Suppressor macrophage treated with lipopolysaccharide for 1 hour (primary cell): ENCODE measurements at regions not wholly inside any gene's neighbourhood (a gene's known extent, or its start where the extent isn't known, plus 50 kb on each side); places are given as distances from the start of the nearest gene placed in this dataset.

Source experiments
- DNase-seq, 3 donors: peaks; one replicate each; pipeline ENCODE4 v3.0.0-alpha.2; 2020 to 2022

- DNase-seq, result no peak
Observed at GRCh38 chr6:120620900-120621299, 713.4 kb downstream of the TBC1D32 start.

DNA sequence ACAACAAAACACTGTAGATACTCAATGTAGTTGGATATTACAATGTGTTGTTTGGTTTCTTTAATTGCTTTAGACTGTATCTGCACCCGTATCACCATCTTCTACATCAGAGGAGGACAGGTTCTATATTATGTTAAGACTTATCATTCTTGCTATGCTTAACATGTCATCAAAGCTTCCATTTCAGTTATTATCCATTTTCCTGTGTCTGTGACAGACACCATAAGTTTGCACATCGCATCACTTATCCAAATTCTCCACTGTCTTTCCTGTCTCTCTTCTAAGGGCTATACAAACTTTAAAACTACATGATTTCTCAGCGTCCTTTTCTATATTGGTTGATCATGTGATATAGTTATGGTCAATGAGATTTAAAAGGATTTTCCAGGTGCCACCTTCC lies 719.0 kb downstream of the TBC1D32 start:
- DNase-seq, result no peak

DNA sequence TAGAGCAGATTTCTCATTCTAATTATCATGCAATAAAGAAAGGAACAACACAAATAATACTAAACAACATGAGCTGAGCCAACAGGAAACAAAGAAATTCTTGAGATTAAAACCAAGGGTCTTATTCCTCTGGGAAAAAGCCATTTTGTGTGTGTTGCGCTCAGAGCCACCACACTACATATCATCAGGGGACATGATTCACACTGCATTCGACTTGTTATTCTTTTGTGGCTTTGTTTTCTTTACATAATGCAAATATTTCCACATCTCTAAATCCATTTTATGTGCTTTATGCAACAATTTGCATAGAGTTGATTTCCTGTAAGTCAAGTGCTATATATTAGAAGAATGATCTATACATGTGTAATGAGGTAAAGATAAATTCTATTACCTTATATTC lies 719.6 kb downstream of the TBC1D32 start:
- DNase-seq, result no peak

- no peak for DNase-seq
Observed at GRCh38 chr6:120608826-120609225, 725.5 kb downstream of the TBC1D32 start.

- no peak for DNase-seq
Observed at GRCh38 chr6:120606743-120607142, 727.5 kb downstream of the TBC1D32 start.

DNA sequence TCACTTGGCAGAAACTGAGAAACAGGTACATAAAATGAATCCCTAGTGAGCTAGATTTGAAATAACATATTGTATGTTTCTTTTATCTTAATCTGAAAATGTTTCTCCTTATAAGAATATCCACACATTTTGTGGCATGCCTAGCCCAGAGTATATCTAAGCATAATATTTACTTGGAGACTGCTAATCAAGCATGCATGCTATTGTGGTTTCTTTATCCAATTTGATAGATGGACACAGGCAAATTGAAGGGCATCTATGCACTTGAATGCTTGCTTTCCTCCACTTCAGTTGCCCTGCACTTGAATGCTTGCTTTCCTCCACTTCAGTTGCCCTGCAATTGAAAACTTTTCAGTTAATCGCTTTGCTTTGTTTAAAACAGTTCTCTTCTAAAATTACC lies 729.8 kb downstream of the TBC1D32 start:
- no peak for DNase-seq

DNA sequence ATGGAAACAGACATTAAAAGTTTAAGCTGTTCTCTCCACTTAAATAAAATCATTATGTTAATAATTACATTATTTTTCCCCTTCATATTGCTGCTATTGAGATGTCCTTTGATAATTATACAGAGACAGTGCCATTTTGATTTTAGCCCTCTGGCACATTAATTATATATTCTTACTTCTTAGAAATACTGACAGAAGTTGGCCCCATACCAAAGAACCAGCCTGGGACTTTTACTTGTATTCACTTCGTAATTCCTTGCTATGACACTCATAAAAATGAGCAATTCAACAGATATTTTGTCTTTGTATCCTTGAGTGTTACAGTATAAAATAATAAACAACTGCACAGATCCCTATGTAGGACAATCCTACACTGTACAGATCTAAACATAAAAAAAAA lies 743.7 kb downstream of the TBC1D32 start:
- DNase-seq, result no peak

- DNase-seq, result no peak
Observed at GRCh38 chr6:120588424-120588823, 745.9 kb downstream of the TBC1D32 start.

- no peak for DNase-seq
Observed at GRCh38 chr6:120587381-120587780, 746.9 kb downstream of the TBC1D32 start.

GRCh38 chr6:120584111-120584760 lies 750.0 kb downstream of the TBC1D32 start:
- no peak for DNase-seq

GRCh38 chr6:120576061-120576460 lies 758.2 kb downstream of the TBC1D32 start:
- DNase-seq, result no peak

- no peak for DNase-seq
Observed at GRCh38 chr6:120569714-120570113, 764.6 kb downstream of the TBC1D32 start.

DNA sequence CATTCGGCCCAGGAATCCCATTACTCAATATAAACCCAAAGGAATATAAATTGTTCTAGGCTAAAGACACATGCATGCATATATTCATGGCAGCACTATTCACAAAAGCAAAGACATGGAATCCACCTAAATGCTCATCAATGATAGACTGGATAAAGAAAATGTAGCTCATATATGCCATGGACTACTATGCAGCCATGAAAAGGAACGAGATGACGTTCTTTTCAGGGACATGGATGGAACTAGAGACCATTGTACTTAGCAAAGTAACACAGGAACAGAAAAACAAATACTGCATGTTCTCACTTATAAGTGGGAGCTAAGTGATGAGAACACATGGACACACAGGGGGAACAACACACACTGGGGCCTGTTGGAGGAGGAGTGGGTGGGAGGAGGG lies 769.5 kb downstream of the TBC1D32 start:
- DNase-seq, result no peak

- DNase-seq, result no peak
Observed at GRCh38 chr6:120558294-120558693, 776.0 kb downstream of the TBC1D32 start.

GRCh38 chr6:120557554-120557953 lies 776.7 kb downstream of the TBC1D32 start:
- no peak for DNase-seq

- no peak for DNase-seq
Observed at GRCh38 chr6:120556491-120556890, 777.8 kb downstream of the TBC1D32 start.

DNA sequence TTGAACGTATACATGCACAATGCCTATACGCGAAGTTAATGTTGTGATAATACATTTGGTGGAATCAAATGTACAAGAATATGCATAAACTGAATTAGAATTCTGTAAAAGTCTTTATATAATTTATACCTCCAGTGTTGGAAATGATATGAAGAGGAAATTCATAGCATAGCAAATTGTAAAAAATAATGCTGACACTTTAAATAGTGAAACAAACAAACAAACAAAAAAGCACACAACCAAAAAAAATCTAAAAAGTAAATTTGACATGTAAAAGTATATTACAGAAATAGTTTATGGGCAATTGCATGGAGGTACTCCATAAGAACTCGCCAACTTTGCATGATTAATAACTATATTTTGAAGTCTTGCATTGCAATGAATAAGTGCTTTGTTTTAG lies 780.9 kb downstream of the TBC1D32 start:
- no peak for DNase-seq

- DNase-seq, result no peak
Observed at GRCh38 chr6:120545353-120545752, 788.9 kb downstream of the TBC1D32 start.

GRCh38 chr6:120534954-120535353 lies 799.3 kb downstream of the TBC1D32 start:
- no peak for DNase-seq

DNA sequence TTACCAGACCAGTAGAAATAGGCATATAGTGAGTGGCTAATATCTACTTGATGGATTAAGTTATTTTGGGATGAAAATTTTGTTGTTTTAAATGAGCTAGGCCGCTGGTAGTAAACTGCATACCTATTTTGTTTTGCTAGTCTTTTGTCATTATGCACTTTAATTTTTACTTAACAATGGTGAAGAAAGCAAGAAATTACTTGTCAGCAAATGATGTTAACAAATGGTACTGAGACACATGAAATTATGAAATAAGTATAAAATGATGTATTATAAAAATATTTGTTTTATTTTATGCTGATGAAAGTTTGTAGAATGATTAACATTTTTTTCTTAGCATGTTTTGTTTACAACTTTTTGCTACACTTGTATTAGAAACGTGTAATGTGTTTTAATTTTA lies 807.7 kb downstream of the TBC1D32 start:
- no peak for DNase-seq

GRCh38 chr6:120514544-120514943 lies 819.7 kb downstream of the TBC1D32 start:
- DNase-seq, result no peak

- no peak for DNase-seq
Observed at GRCh38 chr6:120511712-120512111, 822.6 kb downstream of the TBC1D32 start.

GRCh38 chr6:120498711-120499110 lies 835.6 kb downstream of the TBC1D32 start:
- no peak for DNase-seq

GRCh38 chr6:120496661-120497060 lies 837.6 kb downstream of the TBC1D32 start:
- DNase-seq, result no peak

DNA sequence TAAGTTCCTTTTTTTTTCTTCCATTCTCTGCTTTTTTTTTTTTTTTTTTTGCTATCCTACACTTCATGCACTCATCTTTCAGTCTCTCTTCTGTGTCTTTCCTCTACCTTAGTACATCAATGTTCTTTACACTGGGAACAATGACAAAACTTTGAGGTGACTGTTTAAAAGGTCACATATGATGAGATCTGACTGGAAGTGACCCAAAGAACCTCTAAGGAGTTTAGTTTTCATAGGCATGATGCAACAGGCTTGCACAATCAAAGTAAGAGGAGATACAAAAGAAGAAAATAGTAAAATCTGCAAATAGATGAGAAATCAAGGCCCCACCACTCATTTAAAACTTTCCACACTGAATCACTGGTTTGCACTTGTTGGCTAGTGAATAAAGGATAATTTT lies 840.8 kb downstream of the TBC1D32 start:
- no peak for DNase-seq

DNA sequence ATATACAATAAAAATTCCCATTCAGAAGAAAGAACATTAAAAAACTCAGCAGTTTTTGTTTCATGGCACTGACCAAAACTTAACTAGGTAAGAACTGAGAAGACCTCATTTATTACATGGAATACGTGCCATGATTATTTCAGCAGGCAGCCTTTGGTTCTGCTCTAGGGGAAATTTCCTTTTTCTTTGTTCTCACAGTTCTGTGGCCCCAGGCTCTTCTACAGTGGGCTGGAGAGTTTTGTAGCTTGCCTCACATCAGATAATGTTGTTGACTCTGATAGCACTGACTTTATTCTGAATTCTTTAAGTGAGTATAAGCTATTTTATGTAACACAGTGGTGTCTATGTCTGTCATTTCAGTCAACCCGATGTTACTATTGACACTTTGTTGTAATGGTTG lies 844.3 kb downstream of the TBC1D32 start:
- no peak for DNase-seq
